ENCODE measurements at regions not wholly inside any gene's neighbourhood (a gene's known extent, or its start where the extent isn't known, plus 50 kb on each side); places are given as distances from the start of the nearest gene placed in this dataset.

DNA sequence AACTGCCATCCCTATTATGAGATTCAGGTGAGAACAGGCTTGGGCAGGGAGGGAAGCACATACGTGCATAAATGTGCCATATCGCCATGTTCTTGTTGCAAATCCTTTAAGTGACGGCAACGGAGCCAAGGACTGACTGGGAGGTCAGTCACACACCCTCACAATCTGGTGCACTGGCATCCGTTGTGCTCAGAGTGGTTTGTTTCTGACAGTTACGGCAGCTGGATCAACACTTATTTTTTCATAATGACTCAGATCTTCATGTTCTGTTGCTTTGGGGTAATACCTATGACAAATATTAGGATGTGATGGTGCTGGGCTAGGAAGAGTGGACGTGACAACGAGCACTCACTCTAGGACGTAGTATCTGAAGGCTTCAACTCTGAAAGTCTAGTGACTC lies 56.2 kb upstream of the PREP start:
- TF ChIP-seq, protein P1, sequence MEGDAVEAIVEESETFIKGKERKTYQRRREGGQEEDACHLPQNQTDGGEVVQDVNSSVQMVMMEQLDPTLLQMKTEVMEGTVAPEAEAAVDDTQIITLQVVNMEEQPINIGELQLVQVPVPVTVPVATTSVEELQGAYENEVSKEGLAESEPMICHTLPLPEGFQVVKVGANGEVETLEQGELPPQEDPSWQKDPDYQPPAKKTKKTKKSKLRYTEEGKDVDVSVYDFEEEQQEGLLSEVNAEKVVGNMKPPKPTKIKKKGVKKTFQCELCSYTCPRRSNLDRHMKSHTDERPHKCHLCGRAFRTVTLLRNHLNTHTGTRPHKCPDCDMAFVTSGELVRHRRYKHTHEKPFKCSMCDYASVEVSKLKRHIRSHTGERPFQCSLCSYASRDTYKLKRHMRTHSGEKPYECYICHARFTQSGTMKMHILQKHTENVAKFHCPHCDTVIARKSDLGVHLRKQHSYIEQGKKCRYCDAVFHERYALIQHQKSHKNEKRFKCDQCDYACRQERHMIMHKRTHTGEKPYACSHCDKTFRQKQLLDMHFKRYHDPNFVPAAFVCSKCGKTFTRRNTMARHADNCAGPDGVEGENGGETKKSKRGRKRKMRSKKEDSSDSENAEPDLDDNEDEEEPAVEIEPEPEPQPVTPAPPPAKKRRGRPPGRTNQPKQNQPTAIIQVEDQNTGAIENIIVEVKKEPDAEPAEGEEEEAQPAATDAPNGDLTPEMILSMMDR (IDR thresholded peaks at IDR 0.05; ENCODE audit: unreplicated experiment): no peak
- peaks cover 5% of the 10 kb centered on the region for H3K36me3 Mint-ChIP-seq (ENCODE audit: low read depth, unreplicated experiment)
- DNase-seq (ENCODE audit: low spot score): no peak
- peaks cover 2% of the 10 kb centered on the region for H3K27me3 Mint-ChIP-seq (ENCODE audit: unreplicated experiment)
- peak overlapping the region; percentile 1 for H3K27ac Mint-ChIP-seq (ENCODE audit: unreplicated experiment)
- H3K4me3 Mint-ChIP-seq (ENCODE audit: unreplicated experiment): no peak overlapping the region
- H3K9me3 Mint-ChIP-seq (ENCODE audit: unreplicated experiment): no peaks in the 10 kb centered on the region
- peaks cover 8% of the 10 kb centered on the region for H3K4me1 Mint-ChIP-seq (ENCODE audit: unreplicated experiment)

- Mint-ChIP-seq H3K36me3 (ENCODE audit: low read depth, unreplicated experiment) (peaks cover 5% of the 10 kb centered on the region), H3K27ac (ENCODE audit: unreplicated experiment) (no peak overlapping the region), H3K4me1 (ENCODE audit: unreplicated experiment) (peaks cover 10% of the 10 kb centered on the region), H3K9me3 (ENCODE audit: unreplicated experiment) (no peaks in the 10 kb centered on the region), H3K27me3 (ENCODE audit: unreplicated experiment) (peaks cover 2% of the 10 kb centered on the region), H3K4me3 (ENCODE audit: unreplicated experiment) (no peak overlapping the region)
- TF ChIP-seq, protein P1 (IDR thresholded peaks at IDR 0.05; ENCODE audit: unreplicated experiment): no peak
- DNase-seq (ENCODE audit: low spot score): no peak
Measured at GRCh38 chr6:105458551-105458950, 55.7 kb upstream of the PREP start.

GRCh38 chr6:105458084-105458483 lies 55.2 kb upstream of the PREP start:
- H3K4me1 Mint-ChIP-seq (ENCODE audit: unreplicated experiment): peaks cover 15% of the 10 kb centered on the region
- no peak for DNase-seq (ENCODE audit: low spot score)
- no peak overlapping the region for H3K27ac Mint-ChIP-seq (ENCODE audit: unreplicated experiment)
- H3K4me3 Mint-ChIP-seq (ENCODE audit: unreplicated experiment): no peak overlapping the region
- TF ChIP-seq, protein P1 (IDR thresholded peaks at IDR 0.05; ENCODE audit: unreplicated experiment): no peak
- H3K9me3 Mint-ChIP-seq (ENCODE audit: unreplicated experiment): no peaks in the 10 kb centered on the region
- H3K36me3 Mint-ChIP-seq (ENCODE audit: low read depth, unreplicated experiment): peaks cover 5% of the 10 kb centered on the region
- H3K27me3 Mint-ChIP-seq (ENCODE audit: unreplicated experiment): peaks cover 3% of the 10 kb centered on the region

DNA sequence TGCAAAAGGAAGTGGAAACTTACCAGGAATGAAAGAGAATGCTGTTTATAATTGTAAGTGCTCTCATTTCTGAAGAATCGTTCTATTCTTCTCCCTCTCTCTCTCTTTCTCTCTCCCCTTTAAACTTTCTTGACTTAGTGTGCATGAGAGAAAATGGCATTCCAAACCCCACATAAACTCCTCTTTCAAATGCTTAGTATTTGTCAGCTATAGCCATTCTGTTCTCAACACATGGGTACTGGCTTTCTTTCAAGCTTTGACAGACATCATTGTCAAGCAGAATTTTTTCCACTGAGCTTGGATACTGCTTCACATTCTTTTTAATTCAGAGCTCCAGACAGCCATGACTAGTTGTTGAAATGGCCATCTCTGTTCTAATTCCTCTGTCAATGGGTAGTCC lies 51.1 kb upstream of the PREP start:
- H3K27me3 Mint-ChIP-seq (ENCODE audit: unreplicated experiment): peaks cover 3% of the 10 kb centered on the region
- no peak overlapping the region for H3K27ac Mint-ChIP-seq (ENCODE audit: unreplicated experiment)
- no peak overlapping the region for H3K4me3 Mint-ChIP-seq (ENCODE audit: unreplicated experiment)
- TF ChIP-seq, protein P1 (IDR thresholded peaks at IDR 0.05; ENCODE audit: unreplicated experiment): no peak
- peaks cover 16% of the 10 kb centered on the region for H3K4me1 Mint-ChIP-seq (ENCODE audit: unreplicated experiment)
- no peak for DNase-seq (ENCODE audit: low spot score)
- no peaks in the 10 kb centered on the region for H3K9me3 Mint-ChIP-seq (ENCODE audit: unreplicated experiment)
- H3K36me3 Mint-ChIP-seq (ENCODE audit: low read depth, unreplicated experiment): no peaks in the 10 kb centered on the region

GRCh38 chr6:105452924-105453756 lies 50.3 kb upstream of the PREP start:
- Mint-ChIP-seq H3K27ac (ENCODE audit: unreplicated experiment) (no peak overlapping the region), H3K36me3 (ENCODE audit: low read depth, unreplicated experiment) (no peaks in the 10 kb centered on the region), H3K27me3 (ENCODE audit: unreplicated experiment) (peaks cover 3% of the 10 kb centered on the region), H3K4me3 (ENCODE audit: unreplicated experiment) (no peak overlapping the region), H3K9me3 (ENCODE audit: unreplicated experiment) (no peaks in the 10 kb centered on the region), H3K4me1 (ENCODE audit: unreplicated experiment) (peaks cover 16% of the 10 kb centered on the region)
- no peak for DNase-seq (ENCODE audit: low spot score)
- TF ChIP-seq, protein P1 (IDR thresholded peaks at IDR 0.05; ENCODE audit: unreplicated experiment): no peak
